GM21723 (cell line): ENCODE measurements at regions not wholly inside any gene's neighbourhood (a gene's known extent, or its start where the extent isn't known, plus 50 kb on each side); places are given as distances from the start of the nearest gene placed in this dataset.
"Not testable (repeated sequence)": the region's sequence is repeated elsewhere in the genome, so short reads cannot be mapped to it uniquely, and the experiment has no call there.

ENCODE experiments used
- ATAC-seq: cut with Tn5 transposase; IDR thresholded peaks from one replicate; pipeline ENCODE4 v1.9.1; 2021; ENCODE audit warnings: mild to moderate bottlenecking, moderate library complexity; ENCODE audit not compliant: unreplicated experiment

- ATAC-seq: no peak
These were observed 125.1 kb downstream of the GLRX3 start for GRCh38 chr10:130261306-130261705.

GRCh38 chr10:130261766-130262165, 125.6 kb downstream of the GLRX3 start:
- no peak for ATAC-seq

- ATAC-seq: no peak
These were observed 127.1 kb downstream of the GLRX3 start for GRCh38 chr10:130263289-130263688.

GRCh38 chr10:130265542-130265941, 129.4 kb downstream of the GLRX3 start:
- ATAC-seq: no peak

GRCh38 chr10:130282492-130283218, 146.5 kb downstream of the GLRX3 start:
- ATAC-seq: no peak

GRCh38 chr10:130283219-130283545, 147.0 kb downstream of the GLRX3 start:
- ATAC-seq: no peak

GRCh38 chr10:130295761-130296160, 159.6 kb downstream of the GLRX3 start:
- ATAC-seq: not testable (repeated sequence)

- ATAC-seq: no peak
These were observed 164.4 kb downstream of the GLRX3 start for GRCh38 chr10:130300608-130301020.

- no peak for ATAC-seq
These were observed 165.1 kb downstream of the GLRX3 start for GRCh38 chr10:130301021-130301892.

- no peak for ATAC-seq
These were observed 190.8 kb downstream of the GLRX3 start for GRCh38 chr10:130326954-130327353.

GRCh38 chr10:130329792-130330191, 193.6 kb downstream of the GLRX3 start:
- ATAC-seq: no peak

- ATAC-seq: no peak
These were observed 197.0 kb downstream of the GLRX3 start for GRCh38 chr10:130333185-130333584.

GRCh38 chr10:130335336-130335735, 199.1 kb downstream of the GLRX3 start:
- no peak for ATAC-seq

- ATAC-seq: no peak
These were observed 200.6 kb downstream of the GLRX3 start for GRCh38 chr10:130336617-130337304.

- ATAC-seq: no peak
These were observed 201.1 kb downstream of the GLRX3 start for GRCh38 chr10:130337305-130337640.

GRCh38 chr10:130337696-130338635, 201.8 kb downstream of the GLRX3 start:
- ATAC-seq: no peak

- ATAC-seq: no peak
These were observed 202.4 kb downstream of the GLRX3 start for GRCh38 chr10:130338636-130339024.

GRCh38 chr10:130339091-130339490, 202.9 kb downstream of the GLRX3 start:
- no peak for ATAC-seq

- no peak for ATAC-seq
These were observed 203.7 kb downstream of the GLRX3 start for GRCh38 chr10:130339911-130340310.

- no peak for ATAC-seq
These were observed 204.6 kb downstream of the GLRX3 start for GRCh38 chr10:130340816-130341215.

GRCh38 chr10:130341356-130341755, 205.2 kb downstream of the GLRX3 start:
- no peak for ATAC-seq
